ENCODE measurements at regions not wholly inside any gene's neighbourhood (a gene's known extent, or its start where the extent isn't known, plus 50 kb on each side); places are given as distances from the start of the nearest gene placed in this dataset.

GRCh38 chr22:48676266-48677167 lies 1151.2 kb downstream of the BRD1 start:
- no peaks in the 10 kb centered on the region for H3K4me1 Mint-ChIP-seq (ENCODE audit: low read depth)
- H3K9me3 Mint-ChIP-seq = peaks cover 20% of the 10 kb centered on the region
- CTCF ChIA-PET = interaction anchor here (0.6 kb wide), 1 partner anchor 90 kb away, joined by 3 read pairs; no protein-coding TSS in a partner anchor
- H3K4me3 Mint-ChIP-seq = no peak overlapping the region
- intact Hi-C loops (cut with micrococcal nuclease) = no loop called here
- H3K27me3 Mint-ChIP-seq (ENCODE audit: low read depth) = no peaks in the 10 kb centered on the region
- H3K27ac Mint-ChIP-seq = no peak overlapping the region
- DNase-seq = no peak
- no peaks in the 10 kb centered on the region for H3K36me3 Mint-ChIP-seq (ENCODE audit: low read depth)

DNA sequence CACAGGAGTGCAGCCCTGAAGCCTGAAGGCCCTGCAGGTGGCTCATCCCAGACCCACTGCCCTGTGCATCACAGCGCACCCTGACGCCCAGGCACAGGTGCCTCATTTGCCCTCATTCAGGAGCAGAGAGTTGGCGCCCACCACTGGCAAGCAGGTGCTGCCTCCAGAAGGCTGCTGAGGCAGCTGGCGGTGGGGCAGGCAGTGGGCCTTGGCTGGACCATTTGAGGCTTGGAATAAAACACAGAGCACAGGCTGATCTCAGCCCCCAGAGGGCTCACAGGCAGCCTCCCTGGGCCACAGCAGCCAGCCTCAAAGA lies 1151.9 kb downstream of the BRD1 start:
- CTCF ChIA-PET = no interaction called here
- H3K27ac Mint-ChIP-seq = no peak overlapping the region
- no peak overlapping the region for H3K4me3 Mint-ChIP-seq
- H3K36me3 Mint-ChIP-seq (ENCODE audit: low read depth) = no peaks in the 10 kb centered on the region
- no peaks in the 10 kb centered on the region for H3K4me1 Mint-ChIP-seq (ENCODE audit: low read depth)
- no peaks in the 10 kb centered on the region for H3K27me3 Mint-ChIP-seq (ENCODE audit: low read depth)
- peaks cover 20% of the 10 kb centered on the region for H3K9me3 Mint-ChIP-seq
- intact Hi-C loops (cut with micrococcal nuclease) = no loop called here
- DNase-seq = no peak

GRCh38 chr22:48675141-48675829 lies 1152.4 kb downstream of the BRD1 start:
- intact Hi-C loops (cut with micrococcal nuclease) = no loop called here
- Mint-ChIP-seq H3K4me1 (ENCODE audit: low read depth) (no peaks in the 10 kb centered on the region), H3K27ac (no peak overlapping the region), H3K27me3 (ENCODE audit: low read depth) (no peaks in the 10 kb centered on the region), H3K36me3 (ENCODE audit: low read depth) (no peaks in the 10 kb centered on the region), H3K9me3 (peaks cover 20% of the 10 kb centered on the region), H3K4me3 (no peak overlapping the region)
- DNase-seq = no peak
- CTCF ChIA-PET = no interaction called here

DNA sequence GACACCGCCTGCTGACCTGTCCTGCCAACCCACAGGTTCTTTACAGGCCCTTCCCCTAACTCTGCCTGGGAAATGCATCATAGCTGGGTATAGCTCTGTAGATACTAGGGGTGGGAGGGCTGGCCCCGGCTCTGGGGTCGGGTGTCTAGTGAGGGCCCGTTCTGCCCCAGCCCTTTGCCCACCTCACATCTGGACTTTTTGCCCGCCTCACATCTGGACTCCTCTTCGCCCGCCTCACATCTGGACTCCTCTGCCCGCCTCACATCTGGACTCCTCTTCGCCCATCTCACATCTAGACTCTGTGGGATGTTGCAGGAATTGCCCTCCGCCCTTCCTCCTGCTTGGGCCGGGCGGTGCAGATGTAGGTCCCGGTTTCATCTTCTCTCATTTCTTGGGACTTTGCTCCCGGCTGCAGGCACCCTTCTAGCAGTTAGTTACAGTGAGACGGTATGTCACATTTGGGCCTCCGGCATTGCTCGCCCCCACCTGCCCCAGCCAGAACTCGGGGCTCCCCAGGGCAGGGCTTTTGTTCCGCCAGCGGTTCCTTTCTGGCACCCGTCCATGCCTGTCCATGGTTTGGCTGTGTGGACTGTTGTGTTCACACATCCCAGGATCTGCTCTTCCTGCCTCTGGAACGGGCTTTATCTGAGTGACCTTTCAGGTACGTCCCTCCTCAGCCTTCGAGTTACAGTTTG lies 1153.7 kb downstream of the BRD1 start:
- no peak for DNase-seq
- H3K9me3 Mint-ChIP-seq = peaks cover 20% of the 10 kb centered on the region
- CTCF ChIA-PET = no interaction called here
- no peaks in the 10 kb centered on the region for H3K27me3 Mint-ChIP-seq (ENCODE audit: low read depth)
- H3K36me3 Mint-ChIP-seq (ENCODE audit: low read depth) = no peaks in the 10 kb centered on the region
- H3K4me3 Mint-ChIP-seq = no peak overlapping the region
- no peaks in the 10 kb centered on the region for H3K4me1 Mint-ChIP-seq (ENCODE audit: low read depth)
- intact Hi-C loops (cut with micrococcal nuclease) = no loop called here
- H3K27ac Mint-ChIP-seq = no peak overlapping the region

- intact Hi-C loops (cut with micrococcal nuclease) = no loop called here
- Mint-ChIP-seq H3K4me3 (no peak overlapping the region), H3K27me3 (ENCODE audit: low read depth) (no peaks in the 10 kb centered on the region), H3K4me1 (ENCODE audit: low read depth) (no peaks in the 10 kb centered on the region), H3K36me3 (ENCODE audit: low read depth) (no peaks in the 10 kb centered on the region), H3K9me3 (peaks cover 20% of the 10 kb centered on the region), H3K27ac (no peak overlapping the region)
- CTCF ChIA-PET = no interaction called here
- DNase-seq = no peak
Measured at GRCh38 chr22:48672387-48672786, 1155.3 kb downstream of the BRD1 start.

DNA sequence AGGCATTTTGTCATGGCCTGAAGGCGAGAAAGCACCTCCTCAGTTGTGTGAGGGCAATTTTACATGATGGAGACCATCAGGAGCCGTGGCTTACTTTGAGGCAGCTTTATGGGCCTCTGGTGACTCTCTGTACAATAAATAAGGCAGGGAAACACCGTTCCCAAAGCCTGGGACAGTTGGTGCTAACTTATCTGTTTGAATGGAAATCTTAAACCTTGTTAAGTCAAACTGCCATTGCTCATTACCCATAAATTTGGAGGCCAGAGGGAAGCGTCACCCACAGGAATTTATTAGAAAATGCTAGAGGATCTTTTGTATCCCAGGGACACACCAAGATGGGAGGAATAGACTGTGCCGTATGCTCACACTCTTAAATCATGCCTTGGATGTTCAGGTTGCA lies 1156.9 kb downstream of the BRD1 start:
- H3K9me3 Mint-ChIP-seq = peaks cover 20% of the 10 kb centered on the region
- H3K4me3 Mint-ChIP-seq = no peak overlapping the region
- no peak for DNase-seq
- CTCF ChIA-PET = no interaction called here
- intact Hi-C loops (cut with micrococcal nuclease) = no loop called here
- H3K27me3 Mint-ChIP-seq (ENCODE audit: low read depth) = no peaks in the 10 kb centered on the region
- no peak overlapping the region for H3K27ac Mint-ChIP-seq
- H3K4me1 Mint-ChIP-seq (ENCODE audit: low read depth) = no peaks in the 10 kb centered on the region
- H3K36me3 Mint-ChIP-seq (ENCODE audit: low read depth) = no peaks in the 10 kb centered on the region

DNA sequence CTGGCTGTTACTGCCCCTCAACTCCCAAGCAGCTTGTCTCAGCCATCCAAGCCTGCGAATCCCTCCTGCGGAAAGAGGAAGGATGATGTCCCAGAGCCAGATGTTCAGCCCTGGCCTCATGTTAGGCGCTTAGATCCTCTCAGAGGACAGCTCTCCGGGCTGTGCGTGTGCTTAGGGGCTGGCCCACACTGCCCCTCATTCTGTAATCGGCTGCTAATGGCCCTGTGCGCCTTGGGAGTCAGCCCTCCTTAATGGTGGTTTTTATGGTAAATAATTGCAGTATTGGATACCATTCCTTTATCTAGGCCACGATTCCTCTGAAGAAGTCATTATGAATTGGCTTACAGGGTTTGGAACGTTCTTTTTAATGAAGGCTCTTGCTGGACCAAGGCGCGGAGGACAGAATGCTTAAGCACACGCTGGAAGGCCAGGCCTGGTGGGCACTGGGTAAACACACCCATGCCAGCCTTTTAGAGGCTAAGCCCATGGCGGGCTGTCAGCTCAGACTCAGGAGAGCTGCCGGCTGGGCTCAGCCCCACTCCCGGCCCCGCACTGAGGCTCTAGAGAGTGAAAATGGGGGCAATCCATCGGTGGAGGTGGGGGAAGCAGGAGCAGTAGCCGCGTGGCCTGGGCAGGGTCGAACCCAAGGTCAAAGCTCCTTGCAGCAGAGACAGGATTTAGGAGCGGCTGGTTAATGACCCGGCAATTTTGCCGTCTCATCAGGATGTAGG lies 1157.5 kb downstream of the BRD1 start:
- H3K27me3 Mint-ChIP-seq (ENCODE audit: low read depth) = no peaks in the 10 kb centered on the region
- peaks cover 20% of the 10 kb centered on the region for H3K9me3 Mint-ChIP-seq
- no peak overlapping the region for H3K4me3 Mint-ChIP-seq
- H3K27ac Mint-ChIP-seq = no peak overlapping the region
- no peaks in the 10 kb centered on the region for H3K4me1 Mint-ChIP-seq (ENCODE audit: low read depth)
- intact Hi-C loops (cut with micrococcal nuclease) = no loop called here
- CTCF ChIA-PET = no interaction called here
- H3K36me3 Mint-ChIP-seq (ENCODE audit: low read depth) = no peaks in the 10 kb centered on the region
- DNase-seq = no peak

DNA sequence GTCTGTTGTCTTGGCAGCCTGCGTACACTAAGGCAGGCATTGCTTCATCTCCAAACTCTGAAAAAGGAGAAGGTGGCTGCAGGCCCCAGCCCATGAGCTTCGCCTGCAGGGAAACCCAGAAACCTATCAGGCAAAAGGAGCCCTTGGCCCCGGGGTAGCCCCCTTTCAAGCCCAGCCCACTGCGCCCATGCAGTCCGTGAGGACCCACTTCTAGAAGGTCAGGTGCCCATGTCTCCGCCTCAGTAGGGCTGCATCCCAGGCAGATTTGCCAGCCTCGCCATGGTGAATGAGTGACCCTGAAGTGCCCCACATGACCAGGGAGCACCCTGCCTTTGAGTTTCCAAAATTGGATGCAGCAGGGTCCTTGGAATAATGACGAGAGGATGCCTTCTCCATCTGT lies 1158.4 kb downstream of the BRD1 start:
- Mint-ChIP-seq H3K9me3 (peaks cover 24% of the 10 kb centered on the region), H3K36me3 (ENCODE audit: low read depth) (no peaks in the 10 kb centered on the region), H3K4me3 (no peak overlapping the region), H3K4me1 (ENCODE audit: low read depth) (no peaks in the 10 kb centered on the region), H3K27ac (no peak overlapping the region), H3K27me3 (ENCODE audit: low read depth) (no peaks in the 10 kb centered on the region)
- CTCF ChIA-PET = no interaction called here
- intact Hi-C loops (cut with micrococcal nuclease) = no loop called here
- no peak for DNase-seq

DNA sequence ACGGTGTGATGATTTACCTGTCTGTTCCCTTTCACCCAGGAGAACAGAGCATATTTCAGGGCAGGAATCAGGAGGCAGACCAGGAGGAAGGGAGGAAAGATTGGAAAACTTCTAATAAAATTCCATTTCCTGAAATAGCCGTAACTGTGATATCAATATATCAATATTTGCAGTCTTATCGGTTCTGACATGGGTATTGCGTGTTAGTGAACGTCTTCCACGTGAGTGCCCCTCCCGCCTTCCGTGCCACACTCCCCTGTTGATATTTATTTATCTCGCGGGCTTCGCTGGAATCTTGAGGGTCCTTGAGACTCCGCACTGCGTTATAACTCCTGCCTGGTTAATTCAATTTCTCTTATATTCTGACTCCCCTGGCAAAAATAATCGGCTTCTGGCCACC lies 1160.4 kb downstream of the BRD1 start:
- CTCF ChIA-PET = no interaction called here
- Mint-ChIP-seq H3K36me3 (ENCODE audit: low read depth) (no peaks in the 10 kb centered on the region), H3K27me3 (ENCODE audit: low read depth) (no peaks in the 10 kb centered on the region), H3K4me1 (ENCODE audit: low read depth) (no peaks in the 10 kb centered on the region), H3K9me3 (peaks cover 24% of the 10 kb centered on the region), H3K27ac (no peak overlapping the region), H3K4me3 (no peak overlapping the region)
- intact Hi-C loops (cut with micrococcal nuclease) = no loop called here
- no peak for DNase-seq

GRCh38 chr22:48666620-48667019 lies 1161.1 kb downstream of the BRD1 start:
- Mint-ChIP-seq H3K36me3 (ENCODE audit: low read depth) (no peaks in the 10 kb centered on the region), H3K27ac (no peak overlapping the region), H3K4me1 (ENCODE audit: low read depth) (no peaks in the 10 kb centered on the region), H3K27me3 (ENCODE audit: low read depth) (no peaks in the 10 kb centered on the region), H3K9me3 (peaks cover 17% of the 10 kb centered on the region), H3K4me3 (no peak overlapping the region)
- DNase-seq = no peak
- intact Hi-C loops (cut with micrococcal nuclease) = no loop called here
- CTCF ChIA-PET = no interaction called here

- Mint-ChIP-seq H3K4me1 (ENCODE audit: low read depth) (no peaks in the 10 kb centered on the region), H3K36me3 (ENCODE audit: low read depth) (no peaks in the 10 kb centered on the region), H3K27ac (no peak overlapping the region), H3K4me3 (no peak overlapping the region), H3K27me3 (ENCODE audit: low read depth) (no peaks in the 10 kb centered on the region), H3K9me3 (peaks cover 17% of the 10 kb centered on the region)
- CTCF ChIA-PET = no interaction called here
- intact Hi-C loops (cut with micrococcal nuclease) = no loop called here
- no peak for DNase-seq
Measured at GRCh38 chr22:48665311-48665995, 1162.2 kb downstream of the BRD1 start.

GRCh38 chr22:48664586-48664985 lies 1163.1 kb downstream of the BRD1 start:
- no peak for DNase-seq
- intact Hi-C loops (cut with micrococcal nuclease) = no loop called here
- H3K4me1 Mint-ChIP-seq (ENCODE audit: low read depth) = no peaks in the 10 kb centered on the region
- H3K27ac Mint-ChIP-seq = no peak overlapping the region
- no peaks in the 10 kb centered on the region for H3K27me3 Mint-ChIP-seq (ENCODE audit: low read depth)
- H3K36me3 Mint-ChIP-seq (ENCODE audit: low read depth) = no peaks in the 10 kb centered on the region
- no peak overlapping the region for H3K4me3 Mint-ChIP-seq
- H3K9me3 Mint-ChIP-seq = peaks cover 17% of the 10 kb centered on the region
- CTCF ChIA-PET = no interaction called here

Measured in activated naive CD4-positive, alpha-beta T cell treated with anti-CD3 and anti-CD28 coated beads for 36 hours (primary cell).